T-helper 9 cell (primary cell): ENCODE measurements at regions not wholly inside any gene's neighbourhood (a gene's known extent, or its start where the extent isn't known, plus 50 kb on each side); places are given as distances from the start of the nearest gene placed in this dataset.

Experiments used
- DNase-seq: peaks from one replicate; pipeline ENCODE4 v3.0.0-alpha.2; 2020

DNA sequence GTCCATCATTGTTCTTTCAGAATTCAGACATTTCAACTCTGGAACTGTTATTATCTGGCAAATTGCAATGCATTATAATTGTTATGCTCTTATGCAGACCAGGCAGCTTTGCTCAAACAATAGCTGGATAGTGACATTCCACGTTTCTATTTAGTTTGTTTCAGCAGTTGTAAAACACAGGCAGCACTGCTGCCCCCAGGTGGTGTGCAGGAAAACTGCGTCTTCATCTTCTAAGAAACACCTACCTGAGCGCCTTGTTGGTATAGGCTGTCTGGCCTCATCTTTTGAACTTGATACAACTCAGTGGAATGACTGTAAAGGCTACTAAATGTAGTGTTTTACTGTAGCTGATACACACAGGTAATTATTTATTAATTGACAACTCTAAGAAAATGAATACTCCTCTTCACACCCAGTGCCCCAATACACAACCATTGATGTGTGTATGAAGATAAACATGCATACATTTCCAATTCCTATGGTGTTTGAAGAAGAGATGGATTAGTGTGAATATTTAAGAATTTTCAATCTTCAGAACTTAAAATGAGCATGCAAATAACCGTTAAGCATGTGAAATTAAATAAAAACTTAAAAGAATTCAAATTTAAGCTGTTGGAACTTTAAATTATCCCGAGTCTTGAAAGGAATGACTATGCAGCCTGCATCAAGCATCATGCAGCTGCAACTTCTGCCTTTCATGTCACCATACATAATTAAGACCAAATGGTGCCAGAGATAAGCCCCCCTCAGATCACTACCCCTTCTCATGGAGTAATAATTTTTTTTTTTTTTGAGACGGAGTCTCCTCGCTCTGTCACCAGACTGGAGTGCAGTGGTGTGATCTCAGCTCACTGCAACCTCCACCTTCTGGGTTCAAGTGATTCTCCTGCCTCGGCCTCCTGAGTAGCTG lies 85.6 kb downstream of the CD8B2 start:
- DNase-seq: no peak

DNA sequence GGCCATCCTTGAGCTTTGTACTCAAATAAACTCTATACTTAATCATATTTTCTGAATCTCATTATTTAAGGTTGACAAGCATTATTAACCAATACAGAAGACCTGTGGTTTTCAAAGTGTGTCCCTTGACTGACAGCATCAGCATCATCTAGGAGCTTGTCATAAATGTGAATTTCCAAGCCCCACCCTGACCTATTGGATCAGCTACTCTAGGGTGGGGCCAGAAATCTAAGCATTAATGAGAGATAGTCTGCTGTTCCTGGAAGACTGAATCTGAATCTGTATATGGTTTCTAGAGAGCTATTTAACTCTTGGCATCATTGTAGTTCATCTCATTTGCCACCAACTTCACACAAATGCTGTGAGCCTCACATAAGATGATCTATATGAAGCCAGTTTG lies 86.6 kb downstream of the CD8B2 start:
- no peak for DNase-seq

DNA sequence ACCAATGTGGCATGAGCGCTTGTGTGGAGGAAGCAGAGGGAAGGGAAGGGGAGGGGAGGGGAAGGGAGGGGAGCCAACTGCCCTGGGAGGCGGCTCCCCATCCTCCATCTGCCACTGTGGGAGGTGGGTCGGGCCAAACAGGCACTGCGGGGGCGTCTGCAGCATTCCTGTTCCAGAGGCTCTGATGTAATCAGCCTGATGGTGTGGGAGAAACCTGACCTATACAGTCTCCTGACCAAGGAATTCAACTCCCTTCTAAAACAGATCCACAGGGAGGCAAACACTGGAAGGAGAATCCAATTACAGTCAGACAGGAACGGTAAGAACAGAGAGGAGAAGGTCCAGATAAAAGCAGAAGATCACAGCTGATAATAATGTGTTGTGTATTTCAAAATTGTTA lies 88.8 kb downstream of the CD8B2 start:
- no peak for DNase-seq

DNA sequence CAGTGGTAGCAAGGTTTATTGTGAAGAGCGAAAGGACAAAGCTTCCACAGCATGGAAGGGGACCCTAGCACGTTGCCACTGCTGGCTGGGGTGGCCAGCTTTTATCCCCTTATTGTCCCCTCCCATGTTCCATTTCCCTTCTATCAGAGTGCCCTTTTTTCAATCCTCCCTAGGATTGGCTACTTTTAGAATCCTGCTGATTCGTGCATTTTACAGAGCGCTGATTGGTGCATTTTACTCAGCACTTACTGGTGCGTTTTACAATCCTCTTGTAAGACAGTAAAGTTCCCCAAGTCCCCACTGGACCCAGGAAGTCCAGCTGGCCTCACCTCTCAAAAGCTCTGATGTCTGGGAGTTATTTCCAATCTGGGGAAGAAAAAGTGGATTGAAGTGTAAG lies 90.1 kb downstream of the CD8B2 start:
- DNase-seq: no peak

- no peak for DNase-seq
These were observed 92.6 kb downstream of the CD8B2 start for GRCh38 chr2:106579750-106580197.

DNA sequence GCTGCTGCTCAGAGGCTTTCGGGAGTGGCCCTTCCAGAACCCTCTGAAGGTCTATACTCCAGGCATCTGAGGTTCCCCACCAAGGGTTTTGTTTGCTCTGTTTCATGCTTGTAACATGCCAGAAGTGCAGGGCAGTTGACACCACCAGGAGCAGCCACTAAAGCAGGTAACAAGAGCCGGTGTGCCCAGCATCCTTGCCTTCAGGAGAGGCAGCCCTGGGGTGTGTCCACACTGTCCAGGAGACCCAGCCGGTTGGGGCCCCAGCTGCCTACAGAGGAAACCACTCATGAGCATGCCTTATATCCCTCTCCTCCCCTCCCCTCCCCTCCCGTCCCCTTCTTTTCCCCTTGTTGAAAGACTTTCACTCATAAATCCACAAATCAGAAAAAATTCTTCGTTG lies 93.1 kb downstream of the CD8B2 start:
- DNase-seq: no peak

DNA sequence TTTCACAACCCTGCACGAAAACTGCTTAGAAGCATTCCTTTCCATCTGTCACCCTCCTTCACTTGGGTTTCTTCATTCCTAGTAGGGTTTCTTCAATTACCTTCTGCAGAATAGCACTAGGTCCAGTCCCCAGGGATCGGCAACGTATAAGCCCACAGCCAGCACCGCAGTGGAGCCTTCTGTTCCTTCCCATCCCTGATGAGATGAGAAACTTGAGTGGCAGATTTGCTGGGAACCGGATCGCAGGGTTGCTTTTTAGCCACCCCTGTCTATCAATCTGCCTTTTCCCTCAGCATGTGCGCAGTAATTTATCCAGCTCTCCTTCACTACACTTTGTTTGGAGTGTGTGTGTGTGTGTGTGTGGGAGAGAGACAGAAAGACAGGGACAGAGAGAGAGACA lies 94.2 kb downstream of the CD8B2 start:
- DNase-seq: no peak

DNA sequence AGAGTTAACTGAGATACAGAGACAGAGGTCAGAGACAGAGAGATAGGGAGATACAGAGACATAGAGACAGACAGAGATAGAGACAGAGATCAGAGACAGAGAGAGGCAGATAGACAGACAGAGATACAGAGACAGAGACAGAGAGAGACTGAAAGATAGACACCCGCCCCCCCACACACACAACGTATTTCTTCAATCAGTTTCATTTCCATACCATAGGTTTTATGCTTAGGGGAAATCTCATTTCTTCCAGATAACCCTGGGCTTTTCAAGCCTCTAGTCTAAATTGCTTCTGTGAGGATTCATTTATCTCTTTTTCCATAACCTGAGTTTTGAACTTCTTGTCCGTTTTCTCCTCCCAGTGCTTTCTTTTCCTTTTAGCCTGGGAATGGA lies 94.6 kb downstream of the CD8B2 start:
- no peak for DNase-seq

- DNase-seq: peak; percentile 40
These were observed 95.3 kb downstream of the CD8B2 start for GRCh38 chr2:106582148-106583143.

- DNase-seq: no peak
These were observed 97.3 kb downstream of the CD8B2 start for GRCh38 chr2:106584304-106584954.

GRCh38 chr2:106596844-106597243 lies 109.7 kb downstream of the CD8B2 start:
- DNase-seq: no peak

DNA sequence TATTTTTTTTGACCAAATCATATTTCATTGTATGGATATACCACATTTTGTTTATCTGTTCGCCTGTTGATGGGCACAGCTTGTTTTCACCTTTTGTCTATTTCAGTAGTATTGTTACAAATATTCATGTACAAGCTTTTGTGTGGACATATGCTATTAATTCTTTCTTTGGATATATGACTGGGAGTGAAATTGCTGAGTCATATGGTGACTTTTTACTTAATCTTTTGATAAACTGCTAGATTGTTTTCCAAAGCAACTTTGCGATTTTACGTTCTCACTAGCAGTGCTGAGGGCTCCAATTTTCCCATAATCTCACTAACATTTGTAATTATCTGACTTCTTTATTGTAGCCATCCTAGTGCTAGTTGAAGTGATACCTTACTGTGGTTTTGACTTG lies 112.4 kb downstream of the CD8B2 start:
- no peak for DNase-seq

DNA sequence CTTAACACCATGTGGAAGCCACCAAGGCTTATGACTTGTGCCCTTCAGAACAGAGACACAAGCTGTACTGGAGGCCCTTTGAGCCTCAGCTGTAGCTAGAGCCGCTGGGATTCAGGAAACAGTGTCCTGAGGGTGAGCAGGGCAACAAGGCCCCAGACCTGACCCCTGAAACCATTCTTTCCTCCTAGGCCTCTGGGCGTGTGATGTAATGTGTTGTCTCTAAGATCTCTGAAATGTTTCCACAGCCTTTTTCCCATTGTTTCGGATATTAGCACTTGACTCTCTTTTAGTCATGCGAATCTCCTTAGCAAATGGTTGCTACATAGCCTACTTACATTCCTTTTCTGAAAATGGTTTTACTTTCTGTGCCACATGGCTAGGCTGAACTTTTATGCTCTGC lies 114.9 kb downstream of the CD8B2 start:
- no peak for DNase-seq

DNA sequence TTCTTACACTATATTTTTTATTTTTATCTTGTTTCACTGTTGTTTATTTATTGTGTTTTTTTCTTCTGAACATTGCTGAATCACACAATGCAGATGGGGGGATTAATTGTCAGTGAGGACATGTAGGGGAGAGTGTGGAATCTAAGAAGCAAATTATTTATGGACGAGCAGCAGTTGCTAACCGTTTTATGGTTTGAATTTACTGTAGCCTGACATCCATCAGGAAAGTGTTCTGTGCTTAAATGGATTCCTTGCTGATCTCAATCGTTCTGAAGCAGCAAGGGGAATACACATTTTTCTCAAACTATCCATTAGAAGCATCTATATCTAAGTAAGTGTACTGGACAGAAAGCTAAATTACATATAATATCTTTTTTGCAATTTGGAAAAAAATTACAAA lies 119.5 kb downstream of the CD8B2 start:
- DNase-seq: no peak

GRCh38 chr2:106607371-106607770 lies 120.2 kb downstream of the CD8B2 start:
- no peak for DNase-seq

GRCh38 chr2:106609780-106610179 lies 122.6 kb downstream of the CD8B2 start:
- DNase-seq: no peak

- DNase-seq: no peak
These were observed 127.5 kb downstream of the CD8B2 start for GRCh38 chr2:106614511-106615291.

DNA sequence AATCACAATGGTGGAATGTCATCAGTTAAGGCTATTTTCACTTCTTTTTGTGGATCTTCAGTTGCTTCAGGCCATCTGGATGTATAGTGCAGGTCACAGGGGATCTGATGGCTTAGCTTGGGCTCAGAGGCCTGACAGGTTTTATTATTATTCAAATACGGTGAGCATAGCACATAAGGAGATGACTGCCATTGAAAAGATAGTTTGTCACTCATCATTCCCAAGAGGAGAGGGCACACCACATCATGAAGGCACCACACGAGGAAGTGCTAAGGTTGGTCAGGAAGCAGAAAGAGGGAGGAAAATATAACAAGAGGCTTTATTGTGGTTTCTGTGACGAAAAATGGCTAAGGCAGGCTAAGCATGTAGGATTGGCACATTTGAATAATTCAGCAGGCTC lies 131.4 kb downstream of the CD8B2 start:
- no peak for DNase-seq

- DNase-seq: no peak
These were observed 136.3 kb downstream of the CD8B2 start for GRCh38 chr2:106623456-106623855.

DNA sequence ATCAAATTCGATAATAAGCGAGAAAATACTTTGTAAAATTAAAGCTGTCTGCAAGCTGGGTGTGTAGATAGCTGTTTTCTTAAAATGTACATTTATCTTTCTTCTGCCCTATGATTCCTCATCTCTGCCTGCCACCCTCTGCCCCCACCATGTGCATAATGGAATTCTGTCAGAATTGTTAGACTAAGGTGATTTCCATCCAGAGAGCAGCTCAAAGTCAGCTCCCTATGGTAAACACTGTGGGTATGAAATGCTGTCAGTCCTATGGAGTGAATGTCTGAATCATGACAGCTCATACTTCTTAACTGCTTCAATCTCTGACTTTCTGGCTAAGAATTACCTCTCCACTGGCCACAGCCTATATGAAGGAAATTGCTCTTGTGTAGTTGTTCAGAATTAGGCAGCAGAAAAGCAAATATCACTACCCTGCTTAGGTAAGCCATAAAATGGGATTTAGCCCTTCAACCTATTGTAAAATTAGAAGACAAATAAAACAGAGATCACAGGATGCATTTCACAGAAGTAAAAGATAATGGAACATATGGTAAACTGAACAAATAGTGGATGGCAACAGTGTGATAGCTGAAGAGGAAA lies 137.7 kb downstream of the CD8B2 start:
- no peak for DNase-seq

- no peak for DNase-seq
These were observed 141.2 kb downstream of the CD8B2 start for GRCh38 chr2:106628377-106628776.

DNA sequence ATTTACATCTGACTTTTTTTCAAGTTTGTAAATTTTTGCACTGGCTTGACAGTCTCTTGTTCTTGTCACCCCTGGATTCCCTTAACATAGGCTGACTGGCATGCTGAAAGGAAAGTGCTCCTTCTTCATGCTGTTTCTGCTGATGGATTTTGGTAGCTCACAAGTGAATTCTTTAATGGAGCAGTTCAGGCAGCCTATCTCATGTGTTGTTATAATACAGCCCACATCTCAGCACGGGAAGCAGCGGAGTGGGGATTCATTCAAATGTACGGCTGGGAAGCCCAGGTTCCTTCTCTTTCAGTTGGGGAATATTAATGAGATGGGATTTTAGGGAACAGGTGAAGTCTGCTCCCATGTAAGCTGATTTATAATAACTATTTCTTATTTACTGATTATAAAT lies 142.8 kb downstream of the CD8B2 start:
- no peak for DNase-seq
